HG03280 (cell line): ENCODE measurements at regions not wholly inside any gene's neighbourhood (a gene's known extent, or its start where the extent isn't known, plus 50 kb on each side); places are given as distances from the start of the nearest gene placed in this dataset.

Experiments used
- ATAC-seq: cut with Tn5 transposase; IDR thresholded peaks from one replicate; pipeline ENCODE4 v1.9.1; 2021; ENCODE audit warnings: mild to moderate bottlenecking, moderate library complexity; ENCODE audit not compliant: unreplicated experiment

- ATAC-seq = no peak
Measured at GRCh38 chr10:10967029-10967428, 50.6 kb upstream of the CELF2 start.

- ATAC-seq = no peak
Measured at GRCh38 chr10:10967581-10968256, 50.0 kb upstream of the CELF2 start.
